H1 (cell line): ENCODE measurements at regions not wholly inside any gene's neighbourhood (a gene's known extent, or its start where the extent isn't known, plus 50 kb on each side); places are given as distances from the start of the nearest gene placed in this dataset.

Source experiments
- ATF3 ChIP-seq: IDR thresholded peaks from 2 replicates; pipeline ENCODE4 v1.6.1; 2011; ENCODE audit warnings: low read depth, mild to moderate bottlenecking, low read length; ENCODE audit not compliant: insufficient read depth
- CHD2 ChIP-seq: IDR thresholded peaks from 2 replicates; pipeline ENCODE4 v1.6.1; 2012; ENCODE audit warnings: low read length, improper control_type of control experiment
- CTCF ChIP-seq, 3 experiments: IDR thresholded peaks; 1 replicate in 2 of 3; 2 replicates in 1 of 3; pipeline versions ENCODE4 v1.5.1 to v1.6.1; 2011; ENCODE audit warnings: low read length in 3 of 3, mild to moderate bottlenecking in 3 of 3, inconsistent platforms in 2 of 3, low read depth in 1 of 3, moderate library complexity in 1 of 3; ENCODE audit not compliant: insufficient read depth in 1 of 3; ENCODE audit errors: control extremely low read depth in 1 of 3
- EZH2 ChIP-seq: fragments of 200-600 bp; sonication (generic); IDR thresholded peaks from 2 replicates; pipeline ENCODE4 v1.7.1; 2012; ENCODE audit warnings: low read depth, mild to moderate bottlenecking, moderate library complexity, low read length, inconsistent platforms; ENCODE audit not compliant: severe bottlenecking
- MAX ChIP-seq: IDR thresholded peaks from 2 replicates; pipeline ENCODE4 v1.6.1; 2012; ENCODE audit warnings: inconsistent platforms
- POLR2A ChIP-seq, 2 experiments: IDR thresholded peaks; 1 replicate in 1 of 2; 2 replicates in 1 of 2; pipeline ENCODE4 v1.6.1; 2011; ENCODE audit warnings: low read depth in 2 of 2, low read length in 2 of 2, mild to moderate bottlenecking in 2 of 2; ENCODE audit errors: control extremely low read depth in 1 of 2
- RFX5 ChIP-seq: IDR thresholded peaks from 2 replicates; pipeline ENCODE4 v1.6.1; 2011; ENCODE audit warnings: low read depth, low read length, improper control_type of control experiment, borderline replicate concordance
- SP1 ChIP-seq: IDR thresholded peaks from 2 replicates; pipeline ENCODE4 v1.6.1; 2011; ENCODE audit warnings: low read depth, low read length
- TF ChIP-seq, protein P1 (sequence below): IDR thresholded peaks from 2 replicates; pipeline ENCODE4 v1.6.1; 2012; ENCODE audit warnings: low read length, inconsistent platforms

GRCh38 chr3:31462050-31462569 is 70.6 kb upstream of the STT3B start:
- TF ChIP-seq CTCF (IDR thresholded peaks at IDR 0.05; ENCODE audit: control extremely low read depth in 1 of 3, insufficient read depth in 1 of 3, low read depth in 1 of 3, low read length in 3 of 3) (no peak), EZH2 (no peak), POLR2A (IDR thresholded peaks at IDR 0.05; ENCODE audit: control extremely low read depth in 1 of 2, low read depth in 2 of 2, low read length in 2 of 2) (no peak), CHD2 (no peak), SP1 (no peak), ATF3 (no peak), RFX5 (no peak), MAX (no peak)
- TF ChIP-seq, protein P1, sequence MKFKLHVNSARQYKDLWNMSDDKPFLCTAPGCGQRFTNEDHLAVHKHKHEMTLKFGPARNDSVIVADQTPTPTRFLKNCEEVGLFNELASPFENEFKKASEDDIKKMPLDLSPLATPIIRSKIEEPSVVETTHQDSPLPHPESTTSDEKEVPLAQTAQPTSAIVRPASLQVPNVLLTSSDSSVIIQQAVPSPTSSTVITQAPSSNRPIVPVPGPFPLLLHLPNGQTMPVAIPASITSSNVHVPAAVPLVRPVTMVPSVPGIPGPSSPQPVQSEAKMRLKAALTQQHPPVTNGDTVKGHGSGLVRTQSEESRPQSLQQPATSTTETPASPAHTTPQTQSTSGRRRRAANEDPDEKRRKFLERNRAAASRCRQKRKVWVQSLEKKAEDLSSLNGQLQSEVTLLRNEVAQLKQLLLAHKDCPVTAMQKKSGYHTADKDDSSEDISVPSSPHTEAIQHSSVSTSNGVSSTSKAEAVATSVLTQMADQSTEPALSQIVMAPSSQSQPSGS = no peak
